ENCODE measurements at regions not wholly inside any gene's neighbourhood (a gene's known extent, or its start where the extent isn't known, plus 50 kb on each side); places are given as distances from the start of the nearest gene placed in this dataset.

DNA sequence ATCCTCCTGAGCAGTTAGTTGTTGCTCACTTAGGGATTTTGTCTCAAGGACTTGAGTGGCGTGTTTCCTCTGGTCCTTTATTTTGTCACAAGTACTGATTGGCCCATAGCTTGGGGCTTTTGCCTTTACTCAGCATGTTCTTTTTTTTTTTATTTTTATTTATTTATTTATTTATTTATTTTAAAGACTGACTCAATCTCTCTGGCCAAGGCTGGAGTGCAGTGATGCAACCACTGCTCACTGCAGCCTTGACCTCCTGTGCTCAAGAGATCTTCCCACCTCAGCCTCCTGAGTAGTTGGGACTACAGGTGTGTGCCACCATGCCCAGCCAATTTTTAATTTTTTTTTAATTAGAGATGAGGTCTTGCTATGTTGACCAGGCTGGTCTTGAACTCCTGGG is 223.9 kb upstream of the TPM1 start:
- no peak for TF ChIP-seq CTCF (IDR thresholded peaks at IDR 0.05; ENCODE audit: low read depth, low read length)
- TF ChIP-seq EZH2phosphoT487 (IDR thresholded peaks at IDR 0.05; ENCODE audit: low read depth), result no peak

All from OCI-LY3 (cell line).